ENCODE measurements at regions not wholly inside any gene's neighbourhood (a gene's known extent, or its start where the extent isn't known, plus 50 kb on each side); places are given as distances from the start of the nearest gene placed in this dataset.

- no peak for TF ChIP-seq MAX (IDR thresholded peaks at IDR 0.05)
- TF ChIP-seq USF1 (IDR thresholded peaks at IDR 0.05) = no peak
- TF ChIP-seq EGR1 (IDR thresholded peaks at IDR 0.05) = no peak
- no peak for TF ChIP-seq NFIC (IDR thresholded peaks at IDR 0.05)
- no peak for TF ChIP-seq ZBTB7A (IDR thresholded peaks at IDR 0.05; ENCODE audit: low read depth)
- no peak for TF ChIP-seq FOXM1 (IDR thresholded peaks at IDR 0.05; ENCODE audit: borderline replicate concordance, low read depth)
Measured at GRCh38 chr6:130578713-130579112, 212.9 kb downstream of the TMEM200A start.

- TF ChIP-seq REST (IDR thresholded peaks at IDR 0.05; ENCODE audit: low read depth) (no peak), NFIC (IDR thresholded peaks at IDR 0.05) (peak; percentile 61)
Measured at GRCh38 chr6:130583268-130583667, 217.5 kb downstream of the TMEM200A start.

GRCh38 chr6:130585587-130585986 is 219.8 kb downstream of the TMEM200A start:
- no peak for TF ChIP-seq MAX (IDR thresholded peaks at IDR 0.05)
- TF ChIP-seq FOXM1 (IDR thresholded peaks at IDR 0.05; ENCODE audit: borderline replicate concordance, low read depth) = no peak
- no peak for TF ChIP-seq TCF12 (IDR thresholded peaks at IDR 0.05; ENCODE audit: low read depth)
- no peak for TF ChIP-seq EGR1 (IDR thresholded peaks at IDR 0.05)

- TF ChIP-seq CEBPB (IDR thresholded peaks at IDR 0.05) = no peak
- TF ChIP-seq NFIC (IDR thresholded peaks at IDR 0.05) = no peak
- TF ChIP-seq EP300 (IDR thresholded peaks at IDR 0.05; ENCODE audit: borderline replicate concordance) = no peak
- TF ChIP-seq REST (IDR thresholded peaks at IDR 0.05; ENCODE audit: low read depth) = no peak
- no peak for TF ChIP-seq YY1 (IDR thresholded peaks at IDR 0.05; ENCODE audit: low read depth)
- TF ChIP-seq ZBTB7A (IDR thresholded peaks at IDR 0.05; ENCODE audit: low read depth) = no peak
- no peak for TF ChIP-seq EGR1 (IDR thresholded peaks at IDR 0.05)
- TF ChIP-seq TEAD4 (IDR thresholded peaks at IDR 0.05) = no peak
- no peak for TF ChIP-seq MAX (IDR thresholded peaks at IDR 0.05)
- no peak for TF ChIP-seq TCF12 (IDR thresholded peaks at IDR 0.05; ENCODE audit: low read depth)
- TF ChIP-seq TAF1 (IDR thresholded peaks at IDR 0.05; ENCODE audit: low read depth) = no peak
- TF ChIP-seq FOXM1 (IDR thresholded peaks at IDR 0.05; ENCODE audit: borderline replicate concordance, low read depth) = no peak
- TF ChIP-seq CREB1 (IDR thresholded peaks at IDR 0.05; ENCODE audit: low read depth) = no peak
- TF ChIP-seq USF1 (IDR thresholded peaks at IDR 0.05) = no peak
- no peak for TF ChIP-seq RAD21 (IDR thresholded peaks at IDR 0.05; ENCODE audit: low read depth)
Measured at GRCh38 chr6:130587778-130588520, 222.1 kb downstream of the TMEM200A start.

- TF ChIP-seq NFIC (IDR thresholded peaks at IDR 0.05) = no peak
- TF ChIP-seq MAX (IDR thresholded peaks at IDR 0.05) = no peak
- TF ChIP-seq TAF1 (IDR thresholded peaks at IDR 0.05; ENCODE audit: low read depth) = no peak
- TF ChIP-seq REST (IDR thresholded peaks at IDR 0.05; ENCODE audit: low read depth) = no peak
- TF ChIP-seq USF1 (IDR thresholded peaks at IDR 0.05) = no peak
- TF ChIP-seq CEBPB (IDR thresholded peaks at IDR 0.05) = no peak
- TF ChIP-seq EP300 (IDR thresholded peaks at IDR 0.05; ENCODE audit: borderline replicate concordance) = no peak
- no peak for TF ChIP-seq TEAD4 (IDR thresholded peaks at IDR 0.05)
- no peak for TF ChIP-seq ZBTB7A (IDR thresholded peaks at IDR 0.05; ENCODE audit: low read depth)
- TF ChIP-seq RAD21 (IDR thresholded peaks at IDR 0.05; ENCODE audit: low read depth) = no peak
- no peak for TF ChIP-seq FOXM1 (IDR thresholded peaks at IDR 0.05; ENCODE audit: borderline replicate concordance, low read depth)
- TF ChIP-seq YY1 (IDR thresholded peaks at IDR 0.05; ENCODE audit: low read depth) = no peak
Measured at GRCh38 chr6:130593200-130593599, 227.4 kb downstream of the TMEM200A start.
